Keratinocyte (primary cell): ENCODE measurements at regions not wholly inside any gene's neighbourhood (a gene's known extent, or its start where the extent isn't known, plus 50 kb on each side); places are given as distances from the start of the nearest gene placed in this dataset.

Experiments
- EZH2 ChIP-seq: IDR thresholded peaks from one replicate; pipeline ENCODE4 v1.6.1; 2012; ENCODE audit warnings: inconsistent platforms, mild to moderate bottlenecking, low read length, moderate library complexity
- TF ChIP-seq, protein P1 (sequence below), 3 experiments: IDR thresholded peaks in 1 of 3; conservative IDR thresholded peaks in 1 of 3; optimal IDR thresholded peaks in 1 of 3; 2 replicates in 2 of 3; 3 replicates in 1 of 3; pipeline versions ENCODE3 to v1.5.1; 2011; ENCODE audit warnings: low read length in 3 of 3, mild to moderate bottlenecking in 3 of 3, moderate library complexity in 2 of 3, control low read depth in 1 of 3, inconsistent platforms in 1 of 3; ENCODE audit not compliant: insufficient read depth in 2 of 3; ENCODE audit errors: extremely low read depth in 1 of 3

DNA sequence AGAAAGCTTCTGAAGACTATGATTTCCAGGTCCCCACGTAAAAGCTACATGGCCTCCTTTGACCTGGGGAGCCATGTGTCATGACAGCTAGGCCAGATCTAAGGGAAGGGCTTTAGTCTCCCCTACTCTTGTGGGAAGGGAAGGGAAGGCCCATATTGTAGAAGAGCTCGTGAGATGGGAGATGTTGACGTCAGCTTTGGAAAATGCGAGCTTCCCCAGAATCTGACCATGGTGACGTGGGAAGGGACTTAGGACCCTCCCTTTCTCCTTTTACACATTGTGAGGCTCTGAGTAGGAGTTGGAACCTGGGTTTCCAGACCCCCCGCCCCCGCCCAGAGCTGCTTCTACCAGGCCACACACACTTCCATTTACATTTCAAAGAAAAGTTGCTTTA lies 165.5 kb downstream of the SYK start:
- TF ChIP-seq, protein P1, sequence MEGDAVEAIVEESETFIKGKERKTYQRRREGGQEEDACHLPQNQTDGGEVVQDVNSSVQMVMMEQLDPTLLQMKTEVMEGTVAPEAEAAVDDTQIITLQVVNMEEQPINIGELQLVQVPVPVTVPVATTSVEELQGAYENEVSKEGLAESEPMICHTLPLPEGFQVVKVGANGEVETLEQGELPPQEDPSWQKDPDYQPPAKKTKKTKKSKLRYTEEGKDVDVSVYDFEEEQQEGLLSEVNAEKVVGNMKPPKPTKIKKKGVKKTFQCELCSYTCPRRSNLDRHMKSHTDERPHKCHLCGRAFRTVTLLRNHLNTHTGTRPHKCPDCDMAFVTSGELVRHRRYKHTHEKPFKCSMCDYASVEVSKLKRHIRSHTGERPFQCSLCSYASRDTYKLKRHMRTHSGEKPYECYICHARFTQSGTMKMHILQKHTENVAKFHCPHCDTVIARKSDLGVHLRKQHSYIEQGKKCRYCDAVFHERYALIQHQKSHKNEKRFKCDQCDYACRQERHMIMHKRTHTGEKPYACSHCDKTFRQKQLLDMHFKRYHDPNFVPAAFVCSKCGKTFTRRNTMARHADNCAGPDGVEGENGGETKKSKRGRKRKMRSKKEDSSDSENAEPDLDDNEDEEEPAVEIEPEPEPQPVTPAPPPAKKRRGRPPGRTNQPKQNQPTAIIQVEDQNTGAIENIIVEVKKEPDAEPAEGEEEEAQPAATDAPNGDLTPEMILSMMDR (optimal IDR thresholded peaks at IDR 0.05 in 1 of 3, IDR thresholded peaks at IDR 0.05 in 1 of 3, conservative IDR thresholded peaks at IDR 0.05 in 1 of 3; ENCODE audit: extremely low read depth in 1 of 3, insufficient read depth in 2 of 3, low read length in 3 of 3): no peak
- TF ChIP-seq EZH2: no peak
